GM21515 (cell line): ENCODE measurements at regions not wholly inside any gene's neighbourhood (a gene's known extent, or its start where the extent isn't known, plus 50 kb on each side); places are given as distances from the start of the nearest gene placed in this dataset.
"Not testable (repeated sequence)": the region's sequence is repeated elsewhere in the genome, so short reads cannot be mapped to it uniquely, and the experiment has no call there.

ENCODE experiments used
- ATAC-seq: cut with Tn5 transposase; IDR thresholded peaks from one replicate; pipeline ENCODE4 v1.9.1; 2021; ENCODE audit not compliant: unreplicated experiment

- ATAC-seq: no peak
Measured at GRCh38 chrX:98028691-98029090, 1145.0 kb downstream of the RPA4 start.

- no peak for ATAC-seq
Measured at GRCh38 chrX:98029861-98030260, 1146.2 kb downstream of the RPA4 start.

- no peak for ATAC-seq
Measured at GRCh38 chrX:98057176-98057575, 1173.5 kb downstream of the RPA4 start.

GRCh38 chrX:98065151-98065550 is 1181.4 kb downstream of the RPA4 start:
- no peak for ATAC-seq

- no peak for ATAC-seq
Measured at GRCh38 chrX:98067611-98068010, 1183.9 kb downstream of the RPA4 start.

- ATAC-seq: no peak
Measured at GRCh38 chrX:98068024-98068580, 1184.4 kb downstream of the RPA4 start.

- no peak for ATAC-seq
Measured at GRCh38 chrX:98071331-98071730, 1187.6 kb downstream of the RPA4 start.

- ATAC-seq: no peak
Measured at GRCh38 chrX:98077440-98077839, 1193.7 kb downstream of the RPA4 start.

- ATAC-seq: no peak
Measured at GRCh38 chrX:98111684-98112083, 1228.0 kb downstream of the RPA4 start.

GRCh38 chrX:98114021-98114420 is 1230.3 kb downstream of the RPA4 start:
- ATAC-seq: no peak

GRCh38 chrX:98141466-98141865 is 1257.8 kb downstream of the RPA4 start:
- ATAC-seq: no peak

- ATAC-seq: no peak
Measured at GRCh38 chrX:98191003-98191402, 1307.3 kb downstream of the RPA4 start.

- ATAC-seq: no peak
Measured at GRCh38 chrX:98194036-98194435, 1310.3 kb downstream of the RPA4 start.

GRCh38 chrX:98203800-98204199 is 1320.1 kb downstream of the RPA4 start:
- no peak for ATAC-seq

GRCh38 chrX:98207947-98208346 is 1324.2 kb downstream of the RPA4 start:
- no peak for ATAC-seq

- ATAC-seq: no peak
Measured at GRCh38 chrX:98231003-98231402, 1347.3 kb downstream of the RPA4 start.

- not testable (repeated sequence) for ATAC-seq
Measured at GRCh38 chrX:98240061-98240460, 1356.4 kb downstream of the RPA4 start.

- ATAC-seq: no peak
Measured at GRCh38 chrX:98263135-98263534, 1379.4 kb downstream of the RPA4 start.

GRCh38 chrX:98289726-98290125 is 1406.0 kb downstream of the RPA4 start:
- ATAC-seq: no peak

- no peak for ATAC-seq
Measured at GRCh38 chrX:98294310-98294709, 1410.6 kb downstream of the RPA4 start.

- ATAC-seq: no peak
Measured at GRCh38 chrX:98296129-98296528, 1412.4 kb downstream of the RPA4 start.

- no peak for ATAC-seq
Measured at GRCh38 chrX:98299785-98300184, 1416.1 kb downstream of the RPA4 start.

GRCh38 chrX:98300536-98300935 is 1416.8 kb downstream of the RPA4 start:
- ATAC-seq: not testable (repeated sequence)

- no peak for ATAC-seq
Measured at GRCh38 chrX:98331407-98331806, 1447.7 kb downstream of the RPA4 start.
